HL-60 (cell line): ENCODE measurements at regions not wholly inside any gene's neighbourhood (a gene's known extent, or its start where the extent isn't known, plus 50 kb on each side); places are given as distances from the start of the nearest gene placed in this dataset.

ENCODE experiments used
- CTCF ChIP-seq: IDR thresholded peaks from one replicate; pipeline ENCODE4 v1.5.1; 2011; ENCODE audit warnings: low read length, control low read depth, inconsistent platforms; ENCODE audit not compliant: insufficient read depth
- GABPA ChIP-seq: IDR thresholded peaks from 2 replicates; pipeline ENCODE4 v1.6.1; 2012; ENCODE audit warnings: low read depth

- no peak for TF ChIP-seq CTCF
- no peak for TF ChIP-seq GABPA
Observed at GRCh38 chr5:62960781-62961180, 382.2 kb downstream of the LRRC70 start.
